ENCODE measurements at regions not wholly inside any gene's neighbourhood (a gene's known extent, or its start where the extent isn't known, plus 50 kb on each side); places are given as distances from the start of the nearest gene placed in this dataset.
"Not testable (repeated sequence)": the region's sequence is repeated elsewhere in the genome, so short reads cannot be mapped to it uniquely, and the experiment has no call there.

DNA sequence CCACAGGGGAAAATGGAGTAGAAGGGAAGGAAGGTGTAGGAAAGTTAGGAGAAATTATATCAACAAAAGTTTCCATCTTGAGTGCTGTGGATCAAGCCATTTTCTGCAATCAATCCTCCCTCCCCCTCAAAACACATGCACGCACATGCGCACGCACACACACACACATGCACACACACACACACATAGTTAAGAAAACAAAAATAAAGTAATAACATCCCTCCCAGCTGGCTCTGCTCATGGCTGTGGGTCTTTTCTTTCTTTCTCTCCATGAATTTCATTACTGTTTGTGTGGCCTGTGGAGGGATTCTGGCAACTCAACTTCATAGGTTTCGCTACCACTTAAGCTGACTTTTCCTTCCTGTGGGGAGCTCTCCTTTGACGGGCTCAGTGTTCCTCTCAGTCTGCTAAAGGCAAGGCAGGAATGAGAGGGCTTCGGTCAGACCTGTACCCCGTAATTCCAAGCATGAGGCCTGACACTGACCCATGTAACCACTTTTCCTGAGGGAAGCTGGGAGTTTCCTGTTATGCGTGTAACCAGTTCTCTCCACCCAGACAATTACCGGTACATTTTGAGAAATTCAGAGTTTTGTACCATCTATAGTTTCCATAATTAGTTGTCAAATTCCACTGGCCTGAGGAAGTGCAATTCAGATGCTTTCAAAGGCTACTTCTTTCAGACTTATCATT, 79.8 kb downstream of the ZNF92 start:
- DNase-seq (ENCODE audit: low spot score), result no peak

DNA sequence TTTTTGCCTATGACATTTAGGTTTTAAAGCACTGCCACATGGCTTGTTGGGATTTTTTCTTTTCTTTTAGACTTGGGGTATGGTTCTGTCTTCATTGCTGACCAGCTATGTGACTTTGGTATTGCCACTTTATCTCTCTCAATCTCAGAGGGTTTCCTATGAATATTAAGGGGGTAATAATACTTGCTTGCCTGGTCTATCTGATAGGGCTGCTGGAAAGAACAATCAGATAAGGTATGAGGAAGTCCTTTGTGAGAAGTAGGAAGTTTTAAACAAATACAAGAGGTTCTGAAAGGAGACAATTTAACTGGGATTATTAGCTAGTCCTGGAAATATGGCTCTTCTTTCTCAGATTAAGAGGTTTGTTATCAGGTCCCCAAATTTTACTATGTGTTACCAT, 80.8 kb downstream of the ZNF92 start:
- DNase-seq (ENCODE audit: low spot score), result no peak

DNA sequence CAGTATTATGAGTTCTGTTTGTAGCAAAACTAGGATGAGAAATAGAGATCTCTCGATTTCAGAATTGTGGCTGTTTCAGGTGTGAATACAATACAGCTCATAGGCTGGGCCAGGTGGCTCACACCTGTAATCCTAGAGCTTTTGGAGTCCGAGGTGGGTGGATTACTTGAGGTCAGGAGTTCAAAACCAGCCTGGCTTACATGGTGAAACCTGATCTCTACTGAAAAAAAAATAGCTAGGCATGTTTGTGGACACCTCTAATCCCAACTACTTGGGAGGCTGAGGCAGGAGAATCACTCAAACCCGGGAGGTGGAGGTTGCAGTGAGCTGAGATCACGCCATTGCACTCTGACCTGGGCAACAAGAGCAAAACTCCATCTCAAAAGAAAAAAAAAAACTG, 81.4 kb downstream of the ZNF92 start:
- not testable (repeated sequence) for DNase-seq (ENCODE audit: low spot score)

DNA sequence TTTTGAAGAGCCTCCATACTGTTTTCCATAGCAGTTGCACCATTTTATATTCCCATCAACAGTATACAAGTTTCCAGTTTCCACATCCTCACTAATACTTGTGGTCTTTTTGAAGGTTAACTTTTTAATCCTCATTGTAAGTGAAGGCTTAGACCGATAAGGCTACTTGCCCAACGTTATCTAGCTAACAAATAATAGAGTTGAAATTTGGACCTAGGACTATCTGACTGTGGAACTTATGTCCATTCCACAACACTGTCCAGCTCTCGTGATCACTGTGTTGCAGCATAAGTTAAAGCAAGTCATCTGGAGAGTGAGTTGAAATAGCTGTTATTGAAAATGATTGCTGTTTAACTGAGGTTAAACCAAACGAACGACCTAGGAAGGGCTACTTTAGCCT, 84.0 kb downstream of the ZNF92 start:
- DNase-seq (ENCODE audit: low spot score), result no peak

DNA sequence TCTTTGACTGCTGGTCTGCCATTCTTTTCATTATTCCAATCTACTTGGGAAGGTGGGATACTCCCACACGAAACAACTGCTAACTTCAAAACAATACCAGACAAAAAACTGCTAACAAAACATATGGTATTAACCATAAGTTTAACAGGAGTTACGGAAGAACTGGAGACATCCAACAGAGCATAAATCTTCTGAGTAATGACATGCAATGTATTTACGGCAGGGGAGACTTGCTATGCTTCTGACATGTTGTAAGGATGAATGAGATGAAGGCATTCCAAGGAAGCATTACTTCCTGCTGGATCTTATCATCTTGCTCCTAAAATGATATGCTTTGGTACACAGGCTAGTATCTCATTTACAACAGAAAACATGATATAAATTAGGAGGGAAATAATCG, 85.8 kb downstream of the ZNF92 start:
- DNase-seq (ENCODE audit: low spot score), result peak; percentile 25

DNA sequence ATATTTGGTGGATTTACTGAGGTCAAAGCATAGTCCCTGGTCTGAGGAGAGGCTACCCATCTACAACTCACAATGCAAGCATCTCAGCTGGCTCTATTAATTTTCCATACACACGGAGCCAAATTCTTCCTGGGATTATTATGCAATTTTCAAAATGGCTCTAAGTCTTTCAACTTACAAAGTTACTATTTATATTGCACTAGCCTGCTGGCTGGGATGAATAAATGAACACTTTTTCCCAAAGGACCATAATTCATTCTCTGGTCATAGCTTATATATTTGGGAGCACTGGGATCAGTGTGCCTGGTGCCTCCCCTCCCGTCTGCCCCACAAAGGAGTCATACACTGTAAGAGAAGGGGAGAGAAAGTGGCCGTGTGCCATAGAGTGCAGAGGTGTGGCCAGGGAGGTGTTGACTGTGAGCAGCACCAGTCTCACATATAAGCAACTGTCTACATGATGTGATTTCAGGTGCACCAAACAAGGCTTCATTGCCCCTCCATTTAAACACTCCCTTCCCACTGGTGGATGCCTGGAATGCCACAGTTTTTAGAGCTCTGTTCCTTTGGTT, 88.6 kb downstream of the ZNF92 start:
- no peak for DNase-seq (ENCODE audit: low spot score)

DNA sequence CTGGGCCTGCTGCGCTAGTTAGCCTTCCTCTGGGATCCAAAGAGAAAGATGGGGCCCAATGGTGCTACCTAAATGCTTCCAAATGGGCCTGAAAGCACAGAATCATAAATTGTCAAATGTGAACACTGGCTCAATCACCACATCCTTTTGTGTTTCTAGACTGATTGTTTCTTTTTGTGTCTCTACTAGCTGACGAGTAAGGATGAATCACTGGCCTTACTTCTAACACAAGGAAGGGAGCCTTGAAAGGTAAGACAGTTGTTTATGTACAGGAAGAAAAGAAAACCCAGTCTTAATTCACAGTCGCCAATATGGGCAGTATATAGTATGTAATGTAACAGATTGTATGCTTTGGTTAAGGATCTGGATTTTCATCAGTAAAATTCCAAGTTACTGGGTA, 89.5 kb downstream of the ZNF92 start:
- no peak for DNase-seq (ENCODE audit: low spot score)

DNA sequence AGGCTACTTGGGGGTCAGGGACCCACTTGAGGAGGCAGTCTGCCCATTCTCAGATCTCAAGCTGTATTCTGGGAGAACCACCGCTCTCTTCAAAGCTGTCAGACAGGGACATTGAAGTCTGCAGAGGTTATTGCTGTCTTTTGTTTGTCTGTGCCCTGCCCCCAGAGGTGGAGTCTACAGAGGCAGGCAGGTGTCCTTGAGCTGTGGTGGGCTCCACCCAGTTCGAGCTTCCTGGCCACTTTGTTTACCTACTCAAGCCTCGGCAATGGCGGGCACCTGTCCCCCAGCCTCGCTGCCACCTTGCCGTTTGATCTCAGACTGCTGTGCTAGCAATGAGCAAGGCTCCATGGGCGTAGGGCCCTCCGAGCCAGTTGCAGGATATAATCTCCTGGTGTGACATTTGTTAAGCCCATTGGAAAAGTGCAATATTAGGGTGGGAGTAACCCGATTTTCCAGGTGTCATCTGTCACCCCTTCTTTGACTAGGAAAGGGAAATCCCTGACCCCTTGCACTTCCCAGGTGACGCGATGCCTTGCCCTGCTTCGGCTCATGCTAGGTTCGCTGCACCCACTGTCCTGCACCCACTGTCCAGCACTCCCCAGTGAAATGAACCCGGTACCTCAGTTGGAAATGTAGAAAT, 96.4 kb downstream of the ZNF92 start:
- DNase-seq (ENCODE audit: low spot score), result not testable (repeated sequence)

DNA sequence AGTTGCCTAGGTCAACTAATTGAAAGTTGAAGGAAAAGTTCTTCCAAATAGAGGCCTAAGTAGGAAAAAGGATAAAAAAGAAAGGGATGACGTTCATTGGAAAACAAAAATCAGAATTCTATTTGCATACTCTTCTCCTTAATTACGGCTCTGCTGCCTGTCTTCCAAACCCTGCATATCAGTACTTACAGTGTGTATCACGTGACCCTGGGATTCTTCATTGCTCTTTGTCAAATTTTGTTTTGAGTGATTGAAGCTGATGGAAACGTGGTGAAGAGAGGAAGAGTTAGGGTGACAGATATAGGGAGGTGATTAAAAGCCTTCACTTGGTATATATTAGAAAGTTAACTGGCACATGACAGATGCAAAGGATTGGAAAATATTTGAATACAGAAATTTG, 97.9 kb downstream of the ZNF92 start:
- DNase-seq (ENCODE audit: low spot score), result no peak

DNA sequence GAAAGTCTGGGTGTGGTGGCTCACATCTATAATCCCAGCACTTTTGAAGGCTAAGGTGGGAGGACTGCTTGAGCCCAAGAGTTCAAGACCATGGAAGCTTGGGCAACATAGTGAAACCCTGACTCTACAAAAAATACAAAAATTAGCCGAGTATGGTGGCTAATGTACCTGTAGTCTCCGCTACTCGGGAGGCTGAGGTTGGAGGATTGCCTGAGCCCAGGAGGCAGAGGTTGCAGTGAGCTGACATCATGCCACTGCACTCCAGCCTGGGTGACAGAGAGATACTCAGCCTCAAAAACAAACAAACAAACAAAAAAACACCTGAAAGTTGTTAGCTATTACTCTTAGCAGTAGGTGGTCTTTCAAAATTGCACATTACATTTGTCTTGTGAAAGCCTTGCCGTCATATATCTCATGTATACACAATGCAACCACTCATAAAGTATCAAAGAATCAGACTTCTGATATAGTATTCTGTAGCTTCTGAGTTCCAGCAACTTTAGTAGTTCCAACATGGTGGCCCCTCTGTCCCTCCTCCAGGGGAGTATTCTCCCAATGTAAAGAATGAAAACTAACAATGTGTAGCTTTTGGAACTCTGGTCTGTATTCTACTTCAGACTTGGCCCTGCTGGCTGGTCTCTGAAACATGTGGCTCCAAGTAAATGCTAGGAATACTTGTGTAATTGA, 101.5 kb downstream of the ZNF92 start:
- DNase-seq (ENCODE audit: low spot score), result no peak

DNA sequence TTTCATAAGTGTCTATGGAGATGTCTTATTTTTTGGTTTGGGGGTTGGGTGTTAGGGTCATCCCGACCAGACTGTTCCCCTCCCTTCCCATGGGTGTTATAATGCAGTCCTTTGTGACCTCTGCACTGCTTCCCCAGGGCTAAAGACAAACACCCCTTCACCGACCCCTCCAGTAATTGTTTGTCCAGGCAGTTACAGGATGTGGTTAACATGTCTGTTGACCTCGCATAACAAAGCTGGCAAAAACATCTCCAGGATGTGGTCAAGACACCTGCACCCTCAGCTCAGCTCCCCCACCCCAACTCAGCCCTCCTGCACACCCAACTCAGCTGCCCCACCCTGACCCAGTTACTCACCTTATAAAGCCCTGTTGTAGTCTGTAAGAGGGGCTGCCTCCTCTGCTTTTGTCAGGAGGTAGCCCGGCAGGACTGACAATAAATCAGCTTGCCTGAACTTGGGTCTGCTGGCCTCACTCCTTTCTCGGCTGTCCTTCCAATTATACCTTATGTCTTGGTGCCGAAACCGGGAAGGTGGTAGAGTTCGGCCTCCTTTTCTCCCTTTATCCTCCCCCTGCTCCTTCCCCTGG, 102.2 kb downstream of the ZNF92 start:
- DNase-seq (ENCODE audit: low spot score), result peak; percentile 91

DNA sequence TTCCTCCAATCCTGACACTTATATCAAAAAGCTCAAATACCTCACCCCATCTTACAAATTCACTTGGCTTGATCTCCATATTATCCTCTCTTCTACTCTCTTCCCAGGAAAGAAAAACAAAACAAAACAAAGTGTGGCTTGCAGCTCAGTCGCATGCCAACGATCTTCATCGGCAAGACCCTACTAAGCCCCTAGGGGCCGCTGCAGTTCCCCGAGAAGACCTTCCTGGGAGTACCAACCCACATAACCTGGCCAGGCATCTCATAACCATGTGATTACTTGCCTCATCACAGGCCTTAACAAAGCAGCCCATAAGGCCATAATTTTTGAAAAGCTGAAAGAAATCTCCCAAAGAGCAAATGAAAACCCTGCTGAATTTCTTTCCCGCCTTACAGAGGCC, 103.7 kb downstream of the ZNF92 start:
- DNase-seq (ENCODE audit: low spot score), result peak; percentile 26

DNA sequence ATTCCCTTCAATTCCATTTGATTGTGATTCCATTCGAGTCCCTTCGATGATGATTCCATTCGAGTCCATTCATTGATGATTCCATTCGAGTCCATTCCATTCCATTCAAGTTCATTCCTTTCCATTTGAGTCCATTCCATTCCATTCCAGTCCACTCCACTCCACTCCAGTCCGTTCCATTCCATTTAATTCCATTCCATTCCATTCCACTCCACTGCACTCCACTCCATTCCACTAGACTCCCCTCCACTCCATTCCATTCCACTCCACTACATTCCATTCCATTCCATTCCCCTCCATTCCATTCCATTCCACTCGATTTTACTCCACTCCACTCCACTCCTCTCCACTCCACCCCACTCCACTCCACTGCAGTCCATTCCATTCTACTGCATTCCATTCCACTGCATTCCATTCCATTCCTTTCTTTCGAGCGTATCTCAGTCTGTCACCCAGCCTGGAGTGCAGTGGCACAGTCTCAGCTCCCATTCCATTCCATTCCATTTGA, 115.7 kb downstream of the ZNF92 start:
- no peak for DNase-seq (ENCODE audit: low spot score)

DNA sequence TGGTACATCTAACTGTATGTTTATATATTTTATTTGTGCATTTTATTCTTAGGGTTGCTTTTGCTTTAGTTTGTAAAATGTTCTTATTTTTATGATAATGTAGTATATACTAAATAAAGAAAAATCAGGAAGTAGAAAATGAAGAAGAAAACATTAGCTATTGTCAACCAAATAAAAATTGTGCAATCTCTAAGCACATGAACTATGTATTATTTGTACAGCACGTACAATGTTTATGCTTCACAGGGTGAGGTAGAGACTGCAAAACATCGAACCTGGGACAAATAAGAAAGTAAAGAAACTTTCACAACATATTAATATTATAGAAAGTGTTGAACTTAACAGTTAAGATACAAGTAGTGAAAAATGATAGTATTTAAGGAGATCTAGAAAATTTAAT, 123.0 kb downstream of the ZNF92 start:
- DNase-seq (ENCODE audit: low spot score), result not testable (repeated sequence)

DNA sequence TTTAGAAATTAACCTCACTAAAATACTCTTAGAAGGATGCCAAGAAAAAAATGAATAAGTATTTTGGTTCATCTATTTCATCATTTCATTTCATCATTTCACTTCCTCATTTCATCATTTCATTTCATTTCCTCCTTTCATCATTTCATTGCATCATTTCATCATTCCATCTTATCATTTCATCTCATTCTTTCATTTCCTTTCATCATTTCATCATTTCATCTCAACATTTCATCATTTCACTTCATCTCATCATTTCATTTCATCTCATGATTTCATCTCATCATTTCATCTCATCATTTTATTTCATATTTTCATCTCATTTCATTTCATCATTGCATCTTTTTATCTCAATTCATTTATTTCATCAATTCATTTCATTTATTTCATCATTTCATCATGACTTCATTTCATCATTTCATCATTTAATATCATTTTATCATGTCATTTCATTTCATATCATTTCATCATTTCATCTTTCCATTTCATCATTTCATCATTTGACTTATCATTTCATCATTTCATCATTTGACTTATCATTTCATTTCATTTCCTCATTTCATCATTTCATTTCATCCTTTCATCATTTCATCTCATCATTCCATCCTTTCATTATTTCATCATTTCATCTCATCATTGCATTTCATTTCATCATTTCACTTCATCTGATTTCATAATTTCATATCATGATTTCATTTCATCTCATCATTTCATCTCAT, 129.9 kb downstream of the ZNF92 start:
- DNase-seq (ENCODE audit: low spot score), result no peak

DNA sequence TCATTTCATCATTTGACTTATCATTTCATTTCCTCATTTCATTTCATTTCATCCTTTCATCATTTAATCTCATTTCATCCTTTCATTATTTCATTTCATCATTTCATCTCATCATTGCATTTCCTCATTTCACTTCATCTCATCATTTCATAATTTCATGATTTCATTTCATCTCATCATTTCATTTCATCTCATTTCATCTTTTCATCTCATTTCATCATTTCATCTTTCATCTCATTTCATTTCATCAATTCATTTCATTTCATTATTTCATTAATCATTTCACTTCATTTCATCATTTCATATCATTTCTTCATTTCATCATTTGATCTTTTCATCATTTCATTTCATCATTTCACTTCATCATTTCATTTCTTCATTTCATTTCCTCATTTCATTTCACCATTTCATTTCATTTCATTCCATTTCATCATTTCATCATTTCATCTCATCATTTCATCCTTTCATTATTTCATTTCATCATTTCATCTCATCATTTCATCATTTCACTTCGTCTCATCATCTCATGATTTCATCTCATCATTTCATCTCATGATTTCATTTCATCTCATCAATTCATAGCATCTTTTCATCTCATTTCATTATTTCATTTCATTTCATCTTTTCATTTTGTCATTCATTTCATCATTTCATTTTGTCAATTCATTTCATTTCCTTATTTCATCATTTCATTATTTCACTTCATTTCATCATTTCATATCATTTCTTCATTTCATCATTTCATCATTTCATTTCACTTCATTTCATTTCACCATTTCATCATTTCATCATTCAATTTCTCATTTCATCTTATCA, 131.1 kb downstream of the ZNF92 start:
- not testable (repeated sequence) for DNase-seq (ENCODE audit: low spot score)

DNA sequence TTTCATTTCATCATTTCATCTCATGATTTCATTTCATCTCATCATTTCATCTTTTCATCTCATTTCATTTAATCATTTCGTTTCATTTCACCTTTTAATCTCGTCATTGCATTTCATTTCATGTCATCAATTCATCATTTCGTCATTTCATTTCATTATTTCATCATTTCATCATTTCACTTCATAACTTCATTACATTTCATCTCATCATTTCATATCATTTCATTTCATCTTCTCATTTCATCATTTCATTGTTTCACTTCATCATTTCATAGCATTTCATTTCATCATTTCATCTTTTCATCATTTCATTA, 131.6 kb downstream of the ZNF92 start:
- DNase-seq (ENCODE audit: low spot score), result not testable (repeated sequence)

DNA sequence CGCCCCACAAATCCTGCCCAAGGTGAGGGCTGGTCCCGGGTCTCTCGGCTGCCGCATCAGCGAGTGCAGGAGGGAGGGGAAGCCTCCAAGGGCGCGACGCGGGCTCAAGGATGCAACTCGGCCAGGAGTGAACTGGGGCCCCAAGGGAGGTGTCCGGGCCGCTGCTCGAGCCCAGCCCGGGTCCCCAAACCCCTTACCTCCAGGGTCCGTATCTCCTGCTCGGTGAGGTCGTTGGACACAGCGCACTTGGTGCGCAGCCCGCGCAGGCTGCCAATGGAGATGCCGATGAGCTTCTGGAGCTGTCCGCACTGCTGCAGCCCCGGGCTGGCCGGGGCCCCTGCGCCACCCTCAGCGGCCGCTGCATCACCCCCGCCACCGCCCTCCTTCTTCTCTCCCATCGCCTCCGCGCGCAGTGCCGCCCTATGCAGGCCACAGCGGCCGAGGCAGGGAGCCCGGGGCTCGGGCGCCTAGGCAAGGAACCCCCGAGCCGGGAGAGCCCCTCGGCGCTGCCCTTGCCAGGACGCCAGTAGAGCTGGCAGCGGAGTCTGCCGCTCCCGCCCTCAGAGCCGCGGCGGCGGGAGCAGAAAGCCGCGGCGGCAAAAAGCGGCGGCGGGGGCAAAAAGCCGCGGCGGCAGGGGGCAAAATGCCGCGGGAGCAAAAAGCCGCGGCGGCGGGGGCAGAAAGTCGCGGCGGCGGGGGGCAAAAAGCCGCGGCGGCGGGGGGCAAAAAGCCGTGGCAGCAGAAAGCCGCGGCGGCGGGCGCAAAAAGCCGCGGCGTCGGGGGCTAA, 135.1 kb downstream of the ZNF92 start:
- DNase-seq (ENCODE audit: low spot score), result not testable (repeated sequence)

DNA sequence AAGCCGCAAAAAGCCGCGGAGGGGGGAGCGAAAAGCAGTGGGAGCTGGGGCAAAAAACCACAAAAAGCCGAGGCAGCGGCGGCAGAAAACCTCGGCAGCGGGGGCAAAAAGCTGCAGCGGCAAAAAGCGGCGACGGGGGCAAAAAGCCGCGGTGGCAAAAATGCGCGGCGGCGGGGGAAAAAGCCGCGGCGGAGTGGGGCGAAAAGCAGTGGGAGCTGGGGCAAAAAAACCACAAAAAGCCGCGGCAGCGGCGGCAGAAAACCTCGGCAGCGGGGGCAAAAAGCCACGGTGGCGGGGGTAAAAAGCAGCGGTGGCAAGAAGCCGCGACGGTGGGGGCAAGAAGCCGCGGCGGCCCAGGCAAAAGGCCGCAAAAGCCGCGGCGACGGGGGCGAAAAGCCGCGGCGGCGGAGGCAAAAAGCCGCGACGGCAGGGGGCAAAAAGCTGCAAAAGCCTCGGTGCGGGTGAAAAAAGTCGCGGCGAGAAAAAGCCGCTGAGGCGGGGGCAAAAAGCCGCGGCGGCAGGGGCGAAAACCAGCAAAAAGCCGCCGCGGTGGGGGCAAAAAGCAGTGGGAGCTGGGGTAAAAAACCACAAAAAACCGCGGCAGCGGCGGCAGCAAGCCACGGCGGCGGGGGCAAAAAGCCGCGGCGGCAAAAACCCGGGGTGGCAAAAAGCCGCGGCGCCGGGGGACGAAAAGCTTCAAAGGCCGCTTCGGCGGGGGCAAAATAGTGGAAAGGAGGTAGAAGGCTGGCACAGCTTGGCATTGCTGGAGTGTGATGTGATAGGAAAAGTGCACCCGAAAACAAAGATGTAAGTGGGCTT, 135.9 kb downstream of the ZNF92 start:
- no peak for DNase-seq (ENCODE audit: low spot score)

Data from A172 (cell line).